ENCODE measurements at regions not wholly inside any gene's neighbourhood (a gene's known extent, or its start where the extent isn't known, plus 50 kb on each side); places are given as distances from the start of the nearest gene placed in this dataset.

DNA sequence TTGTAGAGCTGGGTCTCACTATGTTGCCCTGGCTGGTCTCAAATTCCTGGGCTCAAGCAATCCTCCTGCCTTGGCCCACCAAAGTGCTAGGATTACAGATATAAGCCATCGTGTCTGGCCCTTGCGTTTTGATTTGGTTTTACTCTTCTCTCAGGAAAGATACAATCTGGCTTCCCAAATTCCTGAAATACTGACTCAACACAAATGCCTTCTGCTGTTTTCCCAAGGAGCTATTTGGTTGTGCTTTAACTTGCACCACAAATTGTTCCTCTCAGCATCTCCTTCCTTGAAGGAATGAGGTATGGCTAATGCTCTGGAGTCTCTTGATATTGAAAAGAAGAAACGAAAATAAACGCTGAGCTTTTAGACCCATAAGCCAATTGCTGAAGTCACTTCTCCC, 110.0 kb upstream of the PAX6 start:
- TF ChIP-seq, protein P1, sequence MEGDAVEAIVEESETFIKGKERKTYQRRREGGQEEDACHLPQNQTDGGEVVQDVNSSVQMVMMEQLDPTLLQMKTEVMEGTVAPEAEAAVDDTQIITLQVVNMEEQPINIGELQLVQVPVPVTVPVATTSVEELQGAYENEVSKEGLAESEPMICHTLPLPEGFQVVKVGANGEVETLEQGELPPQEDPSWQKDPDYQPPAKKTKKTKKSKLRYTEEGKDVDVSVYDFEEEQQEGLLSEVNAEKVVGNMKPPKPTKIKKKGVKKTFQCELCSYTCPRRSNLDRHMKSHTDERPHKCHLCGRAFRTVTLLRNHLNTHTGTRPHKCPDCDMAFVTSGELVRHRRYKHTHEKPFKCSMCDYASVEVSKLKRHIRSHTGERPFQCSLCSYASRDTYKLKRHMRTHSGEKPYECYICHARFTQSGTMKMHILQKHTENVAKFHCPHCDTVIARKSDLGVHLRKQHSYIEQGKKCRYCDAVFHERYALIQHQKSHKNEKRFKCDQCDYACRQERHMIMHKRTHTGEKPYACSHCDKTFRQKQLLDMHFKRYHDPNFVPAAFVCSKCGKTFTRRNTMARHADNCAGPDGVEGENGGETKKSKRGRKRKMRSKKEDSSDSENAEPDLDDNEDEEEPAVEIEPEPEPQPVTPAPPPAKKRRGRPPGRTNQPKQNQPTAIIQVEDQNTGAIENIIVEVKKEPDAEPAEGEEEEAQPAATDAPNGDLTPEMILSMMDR (IDR thresholded peaks at IDR 0.05), result no peak
- TF ChIP-seq POLR2A (IDR thresholded peaks at IDR 0.05), result no peak
- no peak for TF ChIP-seq POLR2AphosphoS5 (IDR thresholded peaks at IDR 0.05)
